Fibroblast of lung (primary cell): ENCODE measurements at regions not wholly inside any gene's neighbourhood (a gene's known extent, or its start where the extent isn't known, plus 50 kb on each side); places are given as distances from the start of the nearest gene placed in this dataset.

ENCODE experiments used
- DNase-seq, 2 donors: peaks; one replicate each; pipeline versions ENCODE4 v3.0.0 to v3.0.0-alpha.2; 2010; ENCODE audit warnings: low read depth in 2 of 2
- H2AFZ ChIP-seq: 2 replicates; pipeline ENCODE4 v1.5.1; 2012; ENCODE audit warnings: low read length, control low read depth, inconsistent platforms
- H3K27ac ChIP-seq: 2 replicates; pipeline ENCODE4 v1.5.1; 2011; ENCODE audit warnings: low read length, control low read depth; ENCODE audit not compliant: insufficient read depth
- H3K27me3 ChIP-seq: 2 replicates; pipeline ENCODE4 v1.5.1; 2011; ENCODE audit warnings: mild to moderate bottlenecking, low read length; ENCODE audit not compliant: control insufficient read depth, insufficient read depth
- H3K36me3 ChIP-seq: 2 replicates; pipeline ENCODE4 v1.5.1; 2011; ENCODE audit warnings: low read length; ENCODE audit not compliant: control insufficient read depth, insufficient read depth
- H3K4me1 ChIP-seq: 2 replicates; pipeline ENCODE4 v1.5.1; 2011; ENCODE audit warnings: low read length; ENCODE audit not compliant: control insufficient read depth, insufficient read depth; ENCODE audit errors: extremely low read depth
- H3K4me2 ChIP-seq: 2 replicates; pipeline ENCODE4 v1.5.1; 2011; ENCODE audit warnings: low read length, control low read depth; ENCODE audit not compliant: insufficient read depth; ENCODE audit errors: extremely low read depth
- H3K4me3 ChIP-seq, 4 experiments: fragments of 200-600 bp in 1 of 4; sonication (generic) in 1 of 4; replicated peaks in 1 of 4; 2 replicates each; pipeline ENCODE4 v1.5.1; 2011 to 2016; ENCODE audit warnings: low read length in 4 of 4, low read depth in 3 of 4, mild to moderate bottlenecking in 3 of 4, control low read depth in 2 of 4, inconsistent platforms in 1 of 4, mixed read lengths in 1 of 4; ENCODE audit not compliant: insufficient read depth in 1 of 4; ENCODE audit errors: control extremely low read depth in 1 of 4
- H3K79me2 ChIP-seq: 2 replicates; pipeline ENCODE4 v1.5.1; 2012; ENCODE audit warnings: mild to moderate bottlenecking, low read length, inconsistent platforms; ENCODE audit not compliant: control insufficient read depth, insufficient read depth
- H3K9ac ChIP-seq: 2 replicates; pipeline ENCODE4 v1.5.1; 2011; ENCODE audit warnings: mild to moderate bottlenecking, low read length, control low read depth; ENCODE audit not compliant: insufficient read depth
- H3K9me3 ChIP-seq: 2 replicates; pipeline ENCODE4 v1.5.1; 2012; ENCODE audit warnings: low read depth, low read length; ENCODE audit not compliant: control insufficient read depth, insufficient read depth
- H4K20me1 ChIP-seq: 2 replicates; pipeline ENCODE4 v1.5.1; 2011; ENCODE audit warnings: low read length; ENCODE audit not compliant: control insufficient read depth, insufficient read depth; ENCODE audit errors: extremely low read depth
- CTCF ChIP-seq, 2 donors: IDR thresholded peaks in 1 of 2; conservative IDR thresholded peaks in 1 of 2; 1 replicate in 1 of 2; 2 replicates in 1 of 2; pipeline ENCODE4 v1.5.1; 2011 to 2012; ENCODE audit warnings: low read length in 2 of 2, control low read depth in 1 of 2, inconsistent platforms in 1 of 2, low read depth in 1 of 2, mild to moderate bottlenecking in 1 of 2
- EZH2 ChIP-seq: IDR thresholded peaks from 2 replicates; pipeline ENCODE4 v1.5.1; 2012; ENCODE audit warnings: low read length, control low read depth, mild to moderate bottlenecking; ENCODE audit errors: missing control alignments

GRCh38 chr2:198957181-198957580, 500.6 kb downstream of the SATB2 start:
- Histone ChIP-seq H3K9ac (no peak overlapping the region), H3K27ac (no peak overlapping the region), H3K9me3 (no peaks in the 10 kb centered on the region), H3K79me2 (no peaks in the 10 kb centered on the region), H3K27me3 (no peaks in the 10 kb centered on the region), H4K20me1 (no peaks in the 10 kb centered on the region), H2AFZ (no peak overlapping the region), H3K4me3 (no peak overlapping the region), H3K4me2 (no peak overlapping the region), H3K4me1 (no peaks in the 10 kb centered on the region), H3K36me3 (no peaks in the 10 kb centered on the region)
- TF ChIP-seq CTCF (conservative IDR thresholded peaks at IDR 0.05 in 1 of 2, IDR thresholded peaks at IDR 0.05 in 1 of 2; ENCODE audit: low read depth in 1 of 2, low read length in 2 of 2), result no peak
- TF ChIP-seq EZH2, result no peak
- peak; percentile 21 to 33 for DNase-seq

- TF ChIP-seq CTCF (conservative IDR thresholded peaks at IDR 0.05 in 1 of 2, IDR thresholded peaks at IDR 0.05 in 1 of 2; ENCODE audit: low read depth in 1 of 2, low read length in 2 of 2) (no peak), EZH2 (no peak)
- Histone ChIP-seq H3K79me2 (no peaks in the 10 kb centered on the region), H4K20me1 (no peaks in the 10 kb centered on the region), H3K9me3 (no peaks in the 10 kb centered on the region), H3K4me1 (no peaks in the 10 kb centered on the region), H3K9ac (no peak overlapping the region), H3K36me3 (no peaks in the 10 kb centered on the region), H3K4me2 (no peak overlapping the region), H3K4me3 (no peak overlapping the region), H2AFZ (no peak overlapping the region), H3K27ac (no peak overlapping the region), H3K27me3 (no peaks in the 10 kb centered on the region)
- no peak for DNase-seq
Measured at GRCh38 chr2:198953328-198953727, 504.4 kb downstream of the SATB2 start.

GRCh38 chr2:198950803-198951202, 506.9 kb downstream of the SATB2 start:
- H3K4me3 ChIP-seq, result no peak overlapping the region
- H3K9me3 ChIP-seq, result no peaks in the 10 kb centered on the region
- no peaks in the 10 kb centered on the region for H3K27me3 ChIP-seq
- H3K27ac ChIP-seq, result no peak overlapping the region
- H3K4me2 ChIP-seq, result no peak overlapping the region
- no peaks in the 10 kb centered on the region for H3K4me1 ChIP-seq
- no peaks in the 10 kb centered on the region for H4K20me1 ChIP-seq
- H2AFZ ChIP-seq, result no peak overlapping the region
- no peak for TF ChIP-seq CTCF (conservative IDR thresholded peaks at IDR 0.05 in 1 of 2, IDR thresholded peaks at IDR 0.05 in 1 of 2; ENCODE audit: low read depth in 1 of 2, low read length in 2 of 2)
- no peaks in the 10 kb centered on the region for H3K79me2 ChIP-seq
- H3K9ac ChIP-seq, result no peak overlapping the region
- no peaks in the 10 kb centered on the region for H3K36me3 ChIP-seq
- DNase-seq, result no peak
